SK-N-SH (cell line): ENCODE measurements at regions not wholly inside any gene's neighbourhood (a gene's known extent, or its start where the extent isn't known, plus 50 kb on each side); places are given as distances from the start of the nearest gene placed in this dataset.

Experiments used
- CTCF ChIP-seq: fragments of 200-600 bp; sonication (generic); IDR thresholded peaks from 2 replicates; pipeline ENCODE4 v1.6.1; 2017; ENCODE audit warnings: antibody characterized with exemption, mild to moderate bottlenecking, moderate library complexity
- FOXM1 ChIP-seq: IDR thresholded peaks from 2 replicates; pipeline ENCODE4 v1.4.0; 2012; ENCODE audit warnings: low read depth, mild to moderate bottlenecking
- GABPA ChIP-seq: IDR thresholded peaks from 2 replicates; pipeline ENCODE4 v1.4.0; 2012; ENCODE audit warnings: low read depth, mild to moderate bottlenecking
- GATA2 ChIP-seq: sonication (generic); formaldehyde crosslinking; IDR thresholded peaks from 2 replicates; pipeline ENCODE4 v1.5.0; 2020; ENCODE audit warnings: mild to moderate bottlenecking, missing genetic modification reagents
- JUND ChIP-seq: IDR thresholded peaks from 2 replicates; pipeline ENCODE4 v1.4.0; 2012
- NRF1 ChIP-seq: IDR thresholded peaks from 2 replicates; pipeline ENCODE4 v1.6.1; 2012; ENCODE audit warnings: low read depth, mild to moderate bottlenecking, low read length
- POLR2AphosphoS5 ChIP-seq: IDR thresholded peaks from 2 replicates; pipeline ENCODE4 v1.6.1; 2012; ENCODE audit warnings: low read depth, low read length
- RCOR1 ChIP-seq: fragments of 150-350 bp; IDR thresholded peaks from 2 replicates; pipeline ENCODE4 v1.6.1; 2017; ENCODE audit warnings: antibody characterized with exemption, low read length
- REST ChIP-seq: IDR thresholded peaks from 2 replicates; pipeline ENCODE4 v1.6.1; 2012; ENCODE audit warnings: mild to moderate bottlenecking, low read depth, low read length, moderate library complexity
- SIN3A ChIP-seq: IDR thresholded peaks from 2 replicates; pipeline ENCODE4 v1.6.1; 2012; ENCODE audit warnings: low read depth, mild to moderate bottlenecking, low read length, moderate library complexity, borderline replicate concordance
- TAF1 ChIP-seq: IDR thresholded peaks from 2 replicates; pipeline ENCODE4 v1.6.1; 2012; ENCODE audit warnings: low read depth, mild to moderate bottlenecking, low read length, moderate library complexity, borderline replicate concordance
- TF ChIP-seq, protein P1 (sequence below): IDR thresholded peaks from 2 replicates; pipeline ENCODE4 v1.4.0; 2012; ENCODE audit warnings: low read depth, borderline replicate concordance
- TF ChIP-seq, protein P2 (sequence below): IDR thresholded peaks from 2 replicates; pipeline ENCODE4 v1.4.0; 2012; ENCODE audit warnings: low read depth

DNA sequence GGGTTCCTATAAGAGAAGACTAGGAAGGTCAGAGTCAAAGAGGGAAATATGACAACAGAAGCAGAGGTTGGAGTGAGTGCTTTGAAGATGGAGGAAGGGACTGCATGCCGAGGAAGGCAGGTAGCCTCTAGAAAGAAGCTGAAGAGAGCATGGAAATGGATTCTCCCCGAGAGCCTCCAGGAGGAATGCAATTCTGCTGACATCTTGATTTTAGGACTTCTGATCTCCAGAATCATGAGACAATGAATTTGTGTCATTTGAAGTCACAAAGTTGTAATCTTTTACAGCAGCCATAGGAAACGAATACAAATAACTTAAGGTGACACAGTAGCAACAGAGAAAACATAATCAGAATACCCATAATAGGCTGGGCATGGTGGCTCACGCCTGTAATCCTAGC is 69.2 kb upstream of the UBAC2 start:
- TF ChIP-seq REST, result no peak
- TF ChIP-seq FOXM1, result no peak
- TF ChIP-seq RCOR1, result no peak
- TF ChIP-seq GATA2 (CRISPR knock-in tag), result no peak
- no peak for TF ChIP-seq JUND
- no peak for TF ChIP-seq CTCF
- TF ChIP-seq POLR2AphosphoS5, result no peak
- TF ChIP-seq, protein P1, sequence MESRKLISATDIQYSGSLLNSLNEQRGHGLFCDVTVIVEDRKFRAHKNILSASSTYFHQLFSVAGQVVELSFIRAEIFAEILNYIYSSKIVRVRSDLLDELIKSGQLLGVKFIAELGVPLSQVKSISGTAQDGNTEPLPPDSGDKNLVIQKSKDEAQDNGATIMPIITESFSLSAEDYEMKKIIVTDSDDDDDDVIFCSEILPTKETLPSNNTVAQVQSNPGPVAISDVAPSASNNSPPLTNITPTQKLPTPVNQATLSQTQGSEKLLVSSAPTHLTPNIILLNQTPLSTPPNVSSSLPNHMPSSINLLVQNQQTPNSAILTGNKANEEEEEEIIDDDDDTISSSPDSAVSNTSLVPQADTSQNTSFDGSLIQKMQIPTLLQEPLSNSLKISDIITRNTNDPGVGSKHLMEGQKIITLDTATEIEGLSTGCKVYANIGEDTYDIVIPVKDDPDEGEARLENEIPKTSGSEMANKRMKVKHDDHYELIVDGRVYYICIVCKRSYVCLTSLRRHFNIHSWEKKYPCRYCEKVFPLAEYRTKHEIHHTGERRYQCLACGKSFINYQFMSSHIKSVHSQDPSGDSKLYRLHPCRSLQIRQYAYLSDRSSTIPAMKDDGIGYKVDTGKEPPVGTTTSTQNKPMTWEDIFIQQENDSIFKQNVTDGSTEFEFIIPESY, result no peak
- TF ChIP-seq GABPA, result no peak
- no peak for TF ChIP-seq NRF1
- TF ChIP-seq SIN3A, result no peak
- TF ChIP-seq TAF1, result no peak
- TF ChIP-seq, protein P2, sequence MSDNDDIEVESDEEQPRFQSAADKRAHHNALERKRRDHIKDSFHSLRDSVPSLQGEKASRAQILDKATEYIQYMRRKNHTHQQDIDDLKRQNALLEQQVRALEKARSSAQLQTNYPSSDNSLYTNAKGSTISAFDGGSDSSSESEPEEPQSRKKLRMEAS, result no peak
